IMR-90 (cell line): ENCODE measurements at regions not wholly inside any gene's neighbourhood (a gene's known extent, or its start where the extent isn't known, plus 50 kb on each side); places are given as distances from the start of the nearest gene placed in this dataset.

Source experiments
- BHLHE40 ChIP-seq: fragments of 150-350 bp; IDR thresholded peaks from 2 replicates; pipeline ENCODE4 v1.6.1; 2016; ENCODE audit warnings: mild to moderate bottlenecking, low read depth, low read length
- CEBPB ChIP-seq: IDR thresholded peaks from 2 replicates; pipeline ENCODE4 v1.6.1; 2012; ENCODE audit warnings: low read depth, low read length, improper control_type of control experiment
- CTCF ChIP-seq: conservative IDR thresholded peaks from 2 replicates; pipeline ENCODE4 v1.5.1; 2012; ENCODE audit warnings: mild to moderate bottlenecking, low read depth, low read length, improper control_type of control experiment
- ELK1 ChIP-seq: fragments of 150-350 bp; IDR thresholded peaks from 2 replicates; pipeline ENCODE4 v1.6.1; 2016; ENCODE audit warnings: low read depth, mild to moderate bottlenecking, low read length, moderate library complexity, borderline replicate concordance
- MXI1 ChIP-seq: IDR thresholded peaks from 2 replicates; pipeline ENCODE4 v1.6.1; 2012; ENCODE audit warnings: low read depth, mild to moderate bottlenecking, low read length, moderate library complexity, borderline replicate concordance
- NFE2L2 ChIP-seq: fragments of 150-350 bp; IDR thresholded peaks from 2 replicates; pipeline ENCODE4 v1.6.1; 2016; ENCODE audit warnings: low read depth, mild to moderate bottlenecking, low read length
- POLR2A ChIP-seq: IDR thresholded peaks from 2 replicates; pipeline ENCODE4 v1.6.1; 2012; ENCODE audit warnings: mild to moderate bottlenecking, low read depth, low read length
- RAD21 ChIP-seq: IDR thresholded peaks from 2 replicates; pipeline ENCODE4 v1.6.1; 2012; ENCODE audit warnings: low read length, improper control_type of control experiment
- RCOR1 ChIP-seq: IDR thresholded peaks from 2 replicates; pipeline ENCODE4 v1.6.1; 2012; ENCODE audit warnings: mild to moderate bottlenecking, low read length, improper control_type of control experiment; ENCODE audit not compliant: insufficient replicate concordance
- RFX5 ChIP-seq: IDR thresholded peaks from 2 replicates; pipeline ENCODE4 v1.8.0; 2012; ENCODE audit warnings: low read depth, mild to moderate bottlenecking, low read length, moderate library complexity
- SMC3 ChIP-seq: fragments of 150-350 bp; IDR thresholded peaks from 2 replicates; pipeline ENCODE4 v1.6.1; 2016; ENCODE audit warnings: low read depth, mild to moderate bottlenecking, antibody characterized with exemption, low read length, moderate library complexity
- USF2 ChIP-seq: fragments of 150-350 bp; IDR thresholded peaks from 2 replicates; pipeline ENCODE4 v1.6.1; 2017; ENCODE audit warnings: mild to moderate bottlenecking, antibody characterized with exemption, low read length, low read depth

GRCh38 chr3:144583871-144584270 lies 612.2 kb downstream of the DIPK2A start:
- TF ChIP-seq CTCF (no peak), POLR2A (no peak), RFX5 (no peak), RCOR1 (no peak), SMC3 (no peak), RAD21 (no peak), MXI1 (no peak), ELK1 (no peak), NFE2L2 (no peak), USF2 (no peak), BHLHE40 (no peak), CEBPB (no peak)
